HepG2 (cell line): ENCODE measurements at regions not wholly inside any gene's neighbourhood (a gene's known extent, or its start where the extent isn't known, plus 50 kb on each side); places are given as distances from the start of the nearest gene placed in this dataset.
A peak's percentile ranks its signal among the peaks of the same experiment; 100 is the strongest.

Experiments
- AHDC1 ChIP-seq: sonication (generic); formaldehyde crosslinking; IDR thresholded peaks from 2 replicates; pipeline ENCODE4 v1.5.1; 2020; ENCODE audit warnings: mild to moderate bottlenecking, missing genetic modification reagents, borderline replicate concordance
- AKAP8 ChIP-seq: sonication (generic); formaldehyde crosslinking; IDR thresholded peaks from 2 replicates; pipeline ENCODE4 v1.5.1; 2020; ENCODE audit warnings: mild to moderate bottlenecking, missing genetic modification reagents
- ELK4 ChIP-seq: sonication (generic); formaldehyde crosslinking; IDR thresholded peaks from 2 replicates; pipeline ENCODE4 v1.9.0; 2021; ENCODE audit warnings: missing genetic modification reagents, borderline replicate concordance
- FOXK2 ChIP-seq: fragments of 450-650 bp; IDR thresholded peaks from 2 replicates; pipeline ENCODE4 v1.6.1; 2016
- FUBP1 ChIP-seq: sonication (generic); formaldehyde crosslinking; IDR thresholded peaks from 2 replicates; pipeline ENCODE4 v1.5.1; 2020; ENCODE audit warnings: missing genetic modification reagents, mild to moderate bottlenecking, borderline replicate concordance
- GABPA ChIP-seq, 2 experiments: IDR thresholded peaks; 2 replicates each; pipeline ENCODE4 v1.6.1; 2011 to 2016; ENCODE audit warnings: low read depth in 2 of 2, low read length in 1 of 2, missing biosample characterization in 1 of 2, missing genetic modification characterization in 1 of 2
- HMG20B ChIP-seq: conservative IDR thresholded peaks from 2 replicates; pipeline ENCODE4 v1.6.1; 2016; ENCODE audit warnings: missing genetic modification reagents, missing compliant biosample characterization
- MXD4 ChIP-seq: IDR thresholded peaks from 2 replicates; pipeline ENCODE4 v1.6.1; 2016; ENCODE audit warnings: mild to moderate bottlenecking, missing biosample characterization, missing genetic modification reagents
- POLR2A ChIP-seq, 2 experiments: IDR thresholded peaks; 2 replicates each; pipeline ENCODE4 v1.6.1; 2011; ENCODE audit warnings: low read depth in 2 of 2, low read length in 2 of 2, mild to moderate bottlenecking in 1 of 2, moderate library complexity in 1 of 2; ENCODE audit not compliant: insufficient read depth in 1 of 2
- RFX1 ChIP-seq: fragments of 450-650 bp; IDR thresholded peaks from 2 replicates; pipeline ENCODE4 v1.6.1; 2017
- SRSF4 ChIP-seq: fragments of 200-400 bp; formaldehyde crosslinking; IDR thresholded peaks from one replicate; pipeline ENCODE4 v1.6.1; 2018; ENCODE audit warnings: mild to moderate bottlenecking, low read depth, low read length, moderate library complexity; ENCODE audit not compliant: poor library complexity, severe bottlenecking
- WIZ ChIP-seq: sonication (generic); formaldehyde crosslinking; IDR thresholded peaks from 2 replicates; pipeline ENCODE4 v1.5.1; 2020; ENCODE audit warnings: mild to moderate bottlenecking, missing genetic modification reagents
- ZBTB8A ChIP-seq: sonication (generic); formaldehyde crosslinking; IDR thresholded peaks from 2 replicates; pipeline ENCODE4 v1.4.0; 2020; ENCODE audit warnings: mild to moderate bottlenecking, low read depth, missing genetic modification reagents, borderline replicate concordance
- ZNF160 ChIP-seq: sonication (generic); formaldehyde crosslinking; IDR thresholded peaks from 2 replicates; pipeline ENCODE4 v1.8.0; 2022; ENCODE audit warnings: mild to moderate bottlenecking, inconsistent platforms, missing genetic modification reagents
- ZNF446 ChIP-seq: sonication (generic); formaldehyde crosslinking; IDR thresholded peaks from 2 replicates; pipeline ENCODE4 v1.5.0; 2020; ENCODE audit warnings: mild to moderate bottlenecking, missing genetic modification reagents
- ZNF460 ChIP-seq: sonication (generic); formaldehyde crosslinking; IDR thresholded peaks from 2 replicates; pipeline ENCODE4 v1.5.1; 2020; ENCODE audit warnings: missing genetic modification reagents, mild to moderate bottlenecking, borderline replicate concordance
- ZNF597 ChIP-seq: sonication (generic); formaldehyde crosslinking; IDR thresholded peaks from 2 replicates; pipeline ENCODE4 v1.5.0; 2020; ENCODE audit warnings: missing genetic modification reagents
- ZNF777 ChIP-seq: sonication (generic); formaldehyde crosslinking; IDR thresholded peaks from 2 replicates; pipeline ENCODE4 v1.4.0; 2020; ENCODE audit warnings: missing genetic modification reagents

GRCh38 chr2:62568983-62569837 lies 63.2 kb upstream of the TMEM17 start (continued):
- no peak for TF ChIP-seq ZNF597
- peak in 1 of 2 experiments; percentile 58; a peak in 3 of 4 replicates for TF ChIP-seq POLR2A (IDR thresholded peaks at IDR 0.05; ENCODE audit: insufficient read depth in 1 of 2, low read depth in 2 of 2, low read length in 2 of 2)
- no peak for TF ChIP-seq ELK4 (CRISPR knock-in tag)
- no peak for TF ChIP-seq RFX1
- no peak for TF ChIP-seq SRSF4
- no peak for TF ChIP-seq ZNF460
- TF ChIP-seq ZNF446 (CRISPR knock-in tag) = no peak
- 0 out of 2 replicates have a peak, but pooled peaks have one; percentile 18 for TF ChIP-seq MXD4
- no peak for TF ChIP-seq FOXK2
- peak; percentile 76; the same call in 1 of the 2 replicates for TF ChIP-seq AHDC1 (CRISPR knock-in tag)
- TF ChIP-seq HMG20B (CRISPR knock-in tag) = no peak; the same call in 1 of the 2 replicates
- TF ChIP-seq GABPA (IDR thresholded peaks at IDR 0.05; ENCODE audit: low read depth, low read length) = no peak
- TF ChIP-seq GABPA (CRISPR knock-in tag; IDR thresholded peaks at IDR 0.05; ENCODE audit: low read depth) = no peak
- TF ChIP-seq AKAP8 = no peak
- no peak for TF ChIP-seq ZNF777 (CRISPR knock-in tag)
- TF ChIP-seq FUBP1 (CRISPR knock-in tag) = no peak
- no peak for TF ChIP-seq WIZ (CRISPR knock-in tag)
- TF ChIP-seq ZBTB8A (CRISPR knock-in tag) = no peak
- TF ChIP-seq ZNF160 (CRISPR knock-in tag) = no peak
